Lower lobe of right lung (tissue), 2 donors: ENCODE measurements at regions not wholly inside any gene's neighbourhood (a gene's known extent, or its start where the extent isn't known, plus 50 kb on each side); places are given as distances from the start of the nearest gene placed in this dataset.
A peak's percentile ranks its signal among the peaks of the same experiment; 100 is the strongest.

Experiments used
- ATAC-seq, 2 donors: fragments of 200-7000 bp; cut with Tn5 transposase; one replicate each; pipeline ENCODE4 v1.9.1; 2020 to 2022; ENCODE audit warnings: mild to moderate bottlenecking in 2 of 2, moderate library complexity in 2 of 2
- DNase-seq: peaks from one replicate; pipeline ENCODE4 v3.0.0-alpha.2; 2020
- H3K27ac ChIP-seq: fragments of 200-600 bp; one replicate; pipeline ENCODE4 v1.8.0; 2022
- H3K27me3 ChIP-seq: fragments of 200-600 bp; one replicate; pipeline ENCODE4 v1.8.0; 2022; ENCODE audit warnings: low read depth
- H3K36me3 ChIP-seq: fragments of 200-600 bp; one replicate; pipeline ENCODE4 v1.8.0; 2022; ENCODE audit warnings: mild to moderate bottlenecking
- H3K4me1 ChIP-seq: fragments of 200-600 bp; one replicate; pipeline ENCODE4 v1.8.0; 2022
- H3K4me3 ChIP-seq: fragments of 200-600 bp; one replicate; pipeline ENCODE4 v1.8.0; 2022; ENCODE audit warnings: mild to moderate bottlenecking
- H3K9me3 ChIP-seq: fragments of 200-600 bp; one replicate; pipeline ENCODE4 v1.8.0; 2022
- intact Hi-C: fragments of 100-400 bp; cut with DNase I; formaldehyde crosslinking; loops from one replicate; pipeline ENCODE4 v1.11.0; 2022
- TF ChIP-seq, protein P1 (sequence below): fragments of 200-600 bp; IDR thresholded peaks from one replicate; pipeline ENCODE4 v1.8.0; 2022; ENCODE audit warnings: antibody characterized with exemption, mild to moderate bottlenecking
- donor health status: DM: no; HTN: yes; CAD: no; lungs with severe emphysema.

DNA sequence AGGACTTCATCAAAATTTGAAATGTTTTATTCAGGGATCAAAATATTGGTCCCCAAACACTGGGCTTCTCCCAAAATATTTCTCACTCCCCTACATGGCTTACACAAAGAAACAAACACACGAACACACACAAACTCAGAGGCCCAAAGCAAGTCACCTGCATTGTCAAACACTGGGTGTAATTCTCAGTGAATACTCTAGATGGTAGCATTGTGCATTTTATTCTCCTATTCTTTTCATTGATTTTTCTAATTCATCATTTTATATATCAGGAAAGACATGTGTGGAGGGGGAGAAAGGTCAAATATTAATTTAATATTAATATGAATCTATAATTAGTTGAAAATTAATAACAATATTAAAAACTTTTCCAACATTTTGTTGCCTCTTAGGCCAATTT is 72.3 kb upstream of the TNMD start:
- Histone ChIP-seq H3K36me3 (no peaks in the 10 kb centered on the region), H3K27ac (no peak overlapping the region), H3K4me1 (no peaks in the 10 kb centered on the region), H3K4me3 (no peak overlapping the region), H3K27me3 (no peaks in the 10 kb centered on the region), H3K9me3 (no peaks in the 10 kb centered on the region)
- TF ChIP-seq, protein P1, sequence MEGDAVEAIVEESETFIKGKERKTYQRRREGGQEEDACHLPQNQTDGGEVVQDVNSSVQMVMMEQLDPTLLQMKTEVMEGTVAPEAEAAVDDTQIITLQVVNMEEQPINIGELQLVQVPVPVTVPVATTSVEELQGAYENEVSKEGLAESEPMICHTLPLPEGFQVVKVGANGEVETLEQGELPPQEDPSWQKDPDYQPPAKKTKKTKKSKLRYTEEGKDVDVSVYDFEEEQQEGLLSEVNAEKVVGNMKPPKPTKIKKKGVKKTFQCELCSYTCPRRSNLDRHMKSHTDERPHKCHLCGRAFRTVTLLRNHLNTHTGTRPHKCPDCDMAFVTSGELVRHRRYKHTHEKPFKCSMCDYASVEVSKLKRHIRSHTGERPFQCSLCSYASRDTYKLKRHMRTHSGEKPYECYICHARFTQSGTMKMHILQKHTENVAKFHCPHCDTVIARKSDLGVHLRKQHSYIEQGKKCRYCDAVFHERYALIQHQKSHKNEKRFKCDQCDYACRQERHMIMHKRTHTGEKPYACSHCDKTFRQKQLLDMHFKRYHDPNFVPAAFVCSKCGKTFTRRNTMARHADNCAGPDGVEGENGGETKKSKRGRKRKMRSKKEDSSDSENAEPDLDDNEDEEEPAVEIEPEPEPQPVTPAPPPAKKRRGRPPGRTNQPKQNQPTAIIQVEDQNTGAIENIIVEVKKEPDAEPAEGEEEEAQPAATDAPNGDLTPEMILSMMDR = peak; percentile 63
- no peak for ATAC-seq
- intact Hi-C loops = no loop called here
- no peak for DNase-seq

DNA sequence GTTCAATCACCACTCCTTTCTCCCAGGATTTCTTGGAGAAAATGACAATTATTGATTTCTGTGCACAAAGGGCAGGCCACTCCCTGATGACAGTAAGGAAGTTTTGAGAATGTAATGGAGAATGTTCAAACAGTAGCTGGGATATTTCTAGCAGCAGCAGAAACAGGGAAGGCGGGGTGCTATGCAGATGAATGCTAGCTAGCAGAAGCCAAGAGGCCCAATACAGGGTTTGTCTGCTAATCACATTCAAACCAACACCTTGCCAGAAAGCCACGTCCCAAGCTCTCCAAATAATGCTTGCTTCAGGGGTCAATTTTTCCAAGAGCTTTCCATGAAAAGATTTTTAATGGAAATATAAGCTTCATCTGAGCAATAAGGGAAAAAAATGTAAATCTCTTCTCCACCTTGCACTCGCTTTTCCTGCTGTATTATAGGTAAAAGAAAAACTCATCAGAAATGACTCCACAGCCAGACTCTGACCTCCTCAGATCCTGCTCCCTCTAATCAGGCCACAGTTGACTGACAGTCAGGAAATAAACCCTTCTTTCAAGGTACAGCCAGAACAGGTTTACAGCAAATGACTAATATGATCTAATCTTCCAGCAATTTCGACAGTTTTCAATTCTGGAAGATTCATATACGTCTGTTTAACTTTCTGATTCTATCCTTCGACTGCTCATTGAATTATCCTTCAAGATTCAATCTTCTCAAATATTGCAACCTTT is 84.7 kb upstream of the PCDH19 start:
- DNase-seq (no peak), ATAC-seq (no peak)
- H3K27me3 ChIP-seq = no peaks in the 10 kb centered on the region
- no peak overlapping the region for H3K27ac ChIP-seq
- H3K4me1 ChIP-seq = no peaks in the 10 kb centered on the region
- TF ChIP-seq, protein P1 = no peak
- no peaks in the 10 kb centered on the region for H3K9me3 ChIP-seq
- intact Hi-C loops = no loop called here
- H3K36me3 ChIP-seq = no peaks in the 10 kb centered on the region
- H3K4me3 ChIP-seq = no peak overlapping the region

DNA sequence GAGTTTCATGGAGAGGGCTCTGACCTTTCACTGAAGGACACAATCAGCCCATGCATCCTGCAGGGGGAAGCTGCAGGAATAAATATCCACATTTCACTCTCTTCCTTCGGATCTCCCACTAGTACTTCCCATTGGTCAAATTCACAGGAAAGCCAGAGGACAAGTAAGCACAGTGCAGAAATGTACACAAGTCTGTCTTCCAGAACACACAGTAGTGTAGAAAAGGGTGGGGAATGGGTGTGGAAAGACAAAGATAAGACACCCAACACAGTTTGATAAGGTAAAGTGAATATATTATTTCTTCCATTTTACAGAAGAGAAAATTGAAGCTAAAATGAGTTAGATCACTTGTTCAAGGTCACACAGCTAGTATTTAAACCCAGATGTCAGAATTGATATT is 81.1 kb upstream of the PCDH19 start:
- Histone ChIP-seq H3K9me3 (no peaks in the 10 kb centered on the region), H3K27me3 (no peaks in the 10 kb centered on the region), H3K27ac (no peak overlapping the region), H3K4me1 (no peaks in the 10 kb centered on the region), H3K4me3 (no peak overlapping the region), H3K36me3 (no peaks in the 10 kb centered on the region)
- DNase-seq (no peak), ATAC-seq (no peak)
- TF ChIP-seq, protein P1 = no peak
- intact Hi-C loops = no loop called here

DNA sequence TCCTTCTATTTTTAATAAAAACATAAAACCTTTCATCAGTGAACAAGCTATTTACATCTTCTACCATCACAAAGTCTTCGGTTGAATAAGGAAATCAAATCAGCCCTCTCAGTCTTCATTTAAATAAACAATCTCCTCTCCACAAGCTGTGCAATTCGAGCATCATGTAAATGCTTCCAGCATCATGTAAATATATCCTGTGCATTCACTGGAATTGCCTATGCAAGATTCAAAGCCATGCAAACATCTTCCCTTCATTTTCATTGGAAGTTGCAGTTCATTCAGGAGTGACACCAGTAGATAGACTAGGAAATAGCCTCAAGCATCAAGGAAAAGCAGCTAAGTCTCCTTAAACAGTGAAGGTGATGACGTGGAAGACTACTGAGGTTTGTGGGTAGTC is 77.7 kb upstream of the PCDH19 start:
- Histone ChIP-seq H3K27me3 (no peaks in the 10 kb centered on the region), H3K9me3 (no peaks in the 10 kb centered on the region), H3K4me3 (no peak overlapping the region), H3K4me1 (no peaks in the 10 kb centered on the region), H3K27ac (no peak overlapping the region), H3K36me3 (no peaks in the 10 kb centered on the region)
- intact Hi-C loops = no loop called here
- no peak for DNase-seq
- no peak for ATAC-seq
- TF ChIP-seq, protein P1 = no peak

DNA sequence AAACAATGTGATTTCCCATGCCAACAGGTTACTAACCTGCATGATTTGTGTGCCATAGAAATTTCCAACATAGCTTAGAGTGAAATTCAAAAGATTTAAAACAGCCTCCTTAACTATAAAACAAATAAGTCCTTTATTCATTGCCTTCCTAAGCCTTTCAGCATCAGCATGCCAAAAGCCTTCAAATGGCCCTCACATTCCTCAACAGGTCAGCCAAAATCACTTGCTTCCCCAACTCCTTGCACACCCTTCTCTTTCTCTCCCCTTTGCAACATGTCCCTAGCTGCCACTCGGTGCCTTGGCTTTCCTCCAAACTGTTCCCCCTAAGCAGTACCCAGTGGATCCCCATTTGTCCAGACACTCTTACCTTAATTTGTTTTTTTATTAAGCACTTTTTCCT is 74.9 kb upstream of the PCDH19 start:
- H3K27ac ChIP-seq = no peak overlapping the region
- H3K4me3 ChIP-seq = no peak overlapping the region
- H3K9me3 ChIP-seq = no peaks in the 10 kb centered on the region
- TF ChIP-seq, protein P1 = no peak
- H3K36me3 ChIP-seq = no peaks in the 10 kb centered on the region
- no peaks in the 10 kb centered on the region for H3K4me1 ChIP-seq
- ATAC-seq = no peak
- no peak for DNase-seq
- intact Hi-C loops = no loop called here
- H3K27me3 ChIP-seq = no peaks in the 10 kb centered on the region
